Common myeloid progenitor, CD34-positive (primary cell): ENCODE measurements at regions not wholly inside any gene's neighbourhood (a gene's known extent, or its start where the extent isn't known, plus 50 kb on each side); places are given as distances from the start of the nearest gene placed in this dataset.
"Not testable (repeated sequence)": the region's sequence is repeated elsewhere in the genome, so short reads cannot be mapped to it uniquely, and the experiment has no call there.

Experiments used
- CTCF ChIA-PET: fragments of 350-600 bp; sonication (Branson Sonifier 250); formaldehyde crosslinking; loops from one replicate; lab custom pipeline; 2021; ENCODE audit warnings: antibody characterized with exemption; lab: Charles Lee
- POLR2A ChIA-PET: fragments of 350-600 bp; sonication (Branson Sonifier 250); formaldehyde crosslinking; loops from one replicate; lab custom pipeline; 2021; ENCODE audit warnings: antibody characterized with exemption; lab: Charles Lee
- DNase-seq, 3 donors: peaks; one replicate each; pipeline versions ENCODE4 v3.0.0 to v3.0.0-alpha.2; 2013
- H3K27ac ChIP-seq, 2 experiments: 1 replicate in 1 of 2; 2 replicates in 1 of 2; pipeline ENCODE4 v1.7.0; 2013; ENCODE audit warnings: inconsistent platforms in 2 of 2, low read length in 2 of 2, mild to moderate bottlenecking in 2 of 2, low read depth in 1 of 2, moderate library complexity in 1 of 2; ENCODE audit not compliant: severe bottlenecking in 2 of 2, insufficient read depth in 1 of 2, poor library complexity in 1 of 2
- H3K27me3 ChIP-seq, 5 experiments: replicated peaks in 2 of 5; 1 replicate in 3 of 5; 2 replicates in 2 of 5; pipeline versions ENCODE4 v1.6.1 to v1.7.0; 2013; ENCODE audit warnings: low read length in 4 of 5, mild to moderate bottlenecking in 2 of 5, moderate library complexity in 2 of 5, inconsistent platforms in 1 of 5; ENCODE audit not compliant: insufficient read depth in 5 of 5, control insufficient read depth in 4 of 5
- H3K36me3 ChIP-seq, 4 experiments: 1 replicate in 2 of 4; 2 replicates in 2 of 4; pipeline versions ENCODE4 v1.6.1 to v1.7.0; 2013; ENCODE audit warnings: low read length in 3 of 4, control low read depth in 1 of 4, mild to moderate bottlenecking in 1 of 4; ENCODE audit not compliant: control insufficient read depth in 4 of 4, insufficient read depth in 4 of 4
- H3K4me1 ChIP-seq, 4 experiments: 1 replicate in 3 of 4; 2 replicates in 1 of 4; pipeline versions ENCODE4 v1.6.1 to v1.7.1; 2013; ENCODE audit warnings: low read length in 3 of 4, mild to moderate bottlenecking in 3 of 4, control low read depth in 1 of 4, inconsistent platforms in 1 of 4, moderate library complexity in 1 of 4; ENCODE audit not compliant: control insufficient read depth in 4 of 4, insufficient read depth in 4 of 4; ENCODE audit errors: control extremely low read depth in 1 of 4
- H3K4me3 ChIP-seq, 7 experiments: 1 replicate in 4 of 7; 2 replicates in 3 of 7; pipeline versions ENCODE4 v1.5.1 to v1.7.0; 2013; ENCODE audit warnings: mild to moderate bottlenecking in 7 of 7, low read length in 6 of 7, moderate library complexity in 6 of 7, inconsistent platforms in 2 of 7, low read depth in 2 of 7, control low read depth in 1 of 7; ENCODE audit not compliant: insufficient read depth in 4 of 7, control insufficient read depth in 1 of 7; ENCODE audit errors: extremely low read depth in 1 of 7
- H3K9me3 ChIP-seq, 5 experiments: 1 replicate in 4 of 5; 2 replicates in 1 of 5; pipeline versions ENCODE4 v1.6.1 to v1.7.1; 2013; ENCODE audit warnings: low read length in 4 of 5, mild to moderate bottlenecking in 2 of 5, inconsistent platforms in 1 of 5, low read depth in 1 of 5, moderate library complexity in 1 of 5; ENCODE audit not compliant: control insufficient read depth in 4 of 5, insufficient read depth in 2 of 5; ENCODE audit errors: control extremely low read depth in 1 of 5
- WGBS: methylation state at CpG from one replicate; pipeline ENCODE4 v1.1.5; 2013; ENCODE audit not compliant: insufficient coverage; 5-methylcytosine and 5-hydroxymethylcytosine counted together

DNA sequence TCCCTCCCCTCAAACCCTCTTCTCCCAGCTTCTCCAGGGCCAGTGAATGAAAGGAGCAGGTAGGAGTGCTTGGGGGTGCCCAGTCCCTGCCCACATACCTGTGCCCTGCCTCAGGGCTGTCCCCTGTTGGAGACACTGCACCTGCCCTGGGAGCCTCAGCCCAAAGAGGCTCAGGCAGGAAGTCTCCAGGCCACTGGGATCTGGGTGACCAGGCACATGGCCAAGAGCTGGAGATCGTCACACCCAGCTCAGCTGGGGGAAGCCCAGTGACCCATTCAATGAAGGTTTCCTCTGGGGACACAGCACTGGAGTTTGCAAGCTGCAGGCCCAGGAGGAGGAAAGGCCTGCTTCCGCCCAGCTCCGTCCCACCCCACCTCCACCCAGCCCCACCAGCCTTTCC lies 156.4 kb downstream of the ZFP36L2 start:
- no peak overlapping the region for H3K27ac ChIP-seq
- H3K4me3 ChIP-seq, result no peak overlapping the region
- no peak for DNase-seq
- H3K4me1 ChIP-seq, result peaks cover 0 to 18% (median 14%) of the 10 kb centered on the region in 4 experiments
- WGBS, result 75% methylated on average over 1 of the region's 3 CpGs
- CTCF ChIA-PET, result interaction anchor here (1.0 to 1.5 kb wide), 3 partner anchors 18 to 159 kb away, joined by 3 read pairs; no protein-coding TSS in a partner anchor
- no peaks in the 10 kb centered on the region for H3K27me3 ChIP-seq
- H3K9me3 ChIP-seq, result no peaks in the 10 kb centered on the region
- H3K36me3 ChIP-seq, result no peaks in the 10 kb centered on the region
- POLR2A ChIA-PET, result no interaction called here

GRCh38 chr2:43068631-43069517 lies 157.5 kb downstream of the ZFP36L2 start:
- H3K4me1 ChIP-seq, result peaks cover 0 to 15% (median 14%) of the 10 kb centered on the region in 4 experiments
- H3K27ac ChIP-seq, result no peak overlapping the region
- DNase-seq, result no peak
- ChIA-PET POLR2A (no interaction called here), CTCF (interaction anchor here (1.0 to 1.5 kb wide), 2 partner anchors 17 to 80 kb away, joined by 3 read pairs; no protein-coding TSS in a partner anchor)
- H3K27me3 ChIP-seq, result no peaks in the 10 kb centered on the region
- H3K9me3 ChIP-seq, result no peaks in the 10 kb centered on the region
- H3K4me3 ChIP-seq, result no peak overlapping the region
- WGBS, result 93% methylated on average over 14 of the region's 16 CpGs
- H3K36me3 ChIP-seq, result no peaks in the 10 kb centered on the region

DNA sequence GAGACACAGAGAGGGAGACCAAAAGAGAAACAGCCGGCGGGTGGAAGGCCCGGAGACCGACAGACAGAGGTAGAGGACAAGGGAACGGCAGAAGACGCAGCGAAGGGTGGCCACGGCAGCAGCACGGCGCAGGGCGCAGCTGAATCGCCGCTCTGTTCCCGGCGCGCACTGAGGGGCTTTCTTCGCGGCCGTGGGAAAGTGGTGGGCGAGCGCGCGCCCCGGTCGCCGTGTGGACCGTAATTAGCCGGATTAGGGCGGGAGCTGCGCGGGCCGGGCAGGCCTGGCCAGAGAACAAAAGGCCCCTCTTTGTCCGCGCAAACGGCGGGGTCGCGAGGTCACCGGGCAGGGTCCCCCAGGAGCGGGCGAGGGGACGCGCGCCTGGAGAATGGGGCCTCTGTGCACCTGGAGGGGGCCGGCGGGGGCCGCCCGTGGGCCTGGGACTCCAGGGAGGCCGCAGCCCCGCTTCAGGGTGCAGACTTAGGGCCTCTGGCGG lies 158.3 kb downstream of the ZFP36L2 start:
- no peaks in the 10 kb centered on the region for H3K27me3 ChIP-seq
- 93% methylated on average over 41 of the region's 51 CpGs for WGBS
- H3K4me3 ChIP-seq, result peak overlapping the region in 1 of 7 experiments; percentile 4
- CTCF ChIA-PET, result interaction anchor here (1.0 kb wide), 1 partner anchor 80 kb away, joined by 3 read pairs; no protein-coding TSS in a partner anchor
- H3K4me1 ChIP-seq, result peaks cover 0 to 9% (median 6%) of the 10 kb centered on the region in 4 experiments
- H3K36me3 ChIP-seq, result no peaks in the 10 kb centered on the region
- POLR2A ChIA-PET, result no interaction called here
- no peaks in the 10 kb centered on the region for H3K9me3 ChIP-seq
- no peak overlapping the region for H3K27ac ChIP-seq
- DNase-seq, result no peak

DNA sequence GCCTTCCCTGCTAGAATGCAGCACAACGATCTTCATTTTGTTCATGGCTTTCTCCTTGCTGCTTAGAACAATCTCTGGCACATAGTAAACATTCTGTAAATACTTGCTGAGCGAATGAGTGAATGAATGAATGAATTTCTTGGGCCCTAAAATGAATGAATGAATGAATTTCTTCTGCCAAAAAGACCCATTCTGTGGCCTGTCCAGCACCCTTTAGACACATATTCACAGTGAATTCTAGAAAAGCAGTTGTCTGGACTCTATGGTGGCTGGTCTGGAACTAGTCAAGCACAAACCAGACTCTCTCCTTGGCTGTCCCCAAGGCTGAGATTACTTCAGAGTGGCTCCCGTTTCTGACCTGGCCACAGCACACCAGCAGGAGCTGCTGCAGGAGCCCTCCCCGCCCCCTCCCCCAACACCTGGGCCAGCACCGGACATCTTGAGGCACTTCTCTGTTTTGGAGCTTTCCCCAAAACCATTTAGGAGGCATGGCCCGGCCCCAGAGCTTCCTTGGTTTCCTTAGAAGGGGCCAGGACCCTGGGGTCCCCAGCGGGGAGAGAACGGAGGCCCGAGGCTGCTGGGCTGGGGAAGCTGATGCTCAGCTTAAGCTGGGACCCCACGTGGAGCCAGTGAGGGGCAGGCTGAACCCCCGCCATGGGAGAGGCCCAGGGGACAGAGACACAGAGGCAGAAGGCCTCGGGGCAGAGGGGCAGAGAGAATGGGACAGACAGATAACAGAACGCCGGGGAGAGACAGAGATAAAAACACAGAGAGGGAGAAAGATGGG lies 159.0 kb downstream of the ZFP36L2 start:
- no peak overlapping the region for H3K27ac ChIP-seq
- H3K27me3 ChIP-seq, result no peaks in the 10 kb centered on the region
- ChIA-PET POLR2A (no interaction called here), CTCF (no interaction called here)
- H3K4me3 ChIP-seq, result no peak overlapping the region
- H3K4me1 ChIP-seq, result peaks cover 0 to 9% (median 6%) of the 10 kb centered on the region in 4 experiments
- H3K9me3 ChIP-seq, result no peaks in the 10 kb centered on the region
- H3K36me3 ChIP-seq, result no peaks in the 10 kb centered on the region
- WGBS, result 93% methylated on average over 13 of the region's 14 CpGs
- no peak for DNase-seq

DNA sequence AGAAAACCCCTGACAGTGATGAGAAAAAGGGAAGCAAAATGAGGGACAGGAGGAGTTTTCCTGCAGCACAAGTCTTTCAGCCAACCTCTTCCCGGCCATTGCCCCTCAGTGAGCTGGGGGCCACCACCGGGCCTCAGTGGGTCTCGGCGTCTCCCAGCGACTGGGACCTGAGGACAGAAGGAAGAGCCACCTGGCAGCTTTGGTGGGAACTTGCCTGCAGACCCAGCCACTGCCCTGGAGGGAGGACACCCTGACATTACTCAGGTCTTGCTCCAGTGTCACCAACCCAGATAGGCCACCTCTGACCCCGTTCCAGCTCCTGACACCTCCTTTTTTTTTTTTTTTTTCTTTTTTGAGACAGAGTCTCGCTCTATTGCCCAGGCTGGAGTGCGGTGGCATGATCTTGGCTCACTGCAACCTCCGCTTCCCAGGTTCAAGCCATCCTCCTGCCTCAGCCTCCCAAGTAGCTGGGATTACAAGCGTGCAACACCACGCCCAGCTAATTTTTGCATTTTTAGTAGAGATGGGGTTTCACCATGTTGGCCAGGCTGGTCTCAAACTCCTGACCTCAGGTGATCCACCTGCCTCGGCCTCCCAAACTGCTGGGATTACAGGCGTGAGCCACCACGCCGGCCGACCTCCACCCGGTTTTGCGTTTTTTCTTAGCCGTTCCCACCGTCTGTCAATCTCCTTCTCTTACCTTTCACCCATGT lies 159.7 kb downstream of the ZFP36L2 start:
- H3K27ac ChIP-seq, H3K4me1 ChIP-seq, DNase-seq, H3K27me3 ChIP-seq, H3K9me3 ChIP-seq, POLR2A ChIA-PET, H3K36me3 ChIP-seq, H3K4me3 ChIP-seq: not testable (repeated sequence)
- 95% methylated on average over 18 of the region's 20 CpGs for WGBS
- CTCF ChIA-PET, result interaction anchor here (0.7 to 1.1 kb wide), 3 partner anchors 20 to 63 kb away, joined by 3 read pairs; no protein-coding TSS in a partner anchor

- Histone ChIP-seq H3K4me3 (no peak overlapping the region), H3K27me3 (no peaks in the 10 kb centered on the region), H3K36me3 (no peaks in the 10 kb centered on the region), H3K27ac (no peak overlapping the region), H3K4me1 (peaks cover 0 to 9% (median 6%) of the 10 kb centered on the region in 4 experiments), H3K9me3 (peaks cover 0 to 5% (median 0%) of the 10 kb centered on the region in 5 experiments)
- ChIA-PET POLR2A (no interaction called here), CTCF (interaction anchor here (1.1 kb wide), 3 partner anchors 48 to 88 kb away, joined by 3 to 4 read pairs (median 3); no protein-coding TSS in a partner anchor)
- no peak for DNase-seq
- WGBS, result 73% methylated on average over 6 of the region's 10 CpGs
These were observed 160.5 kb downstream of the ZFP36L2 start for GRCh38 chr2:43065871-43066270.
